Endodermal cell (in vitro differentiated cells): ENCODE measurements at regions not wholly inside any gene's neighbourhood (a gene's known extent, or its start where the extent isn't known, plus 50 kb on each side); places are given as distances from the start of the nearest gene placed in this dataset.
A peak's percentile ranks its signal among the peaks of the same experiment; 100 is the strongest.

Source experiments
- DNase-seq: peaks from one replicate; pipeline ENCODE4 v3.0.0-alpha.2; 2017
- H3K27ac ChIP-seq: 2 replicates; pipeline ENCODE4 v1.5.1; 2013; ENCODE audit warnings: mild to moderate bottlenecking, low read depth, low read length, moderate library complexity
- H3K27me3 ChIP-seq: 2 replicates; pipeline ENCODE4 v1.6.1; 2013; ENCODE audit warnings: mild to moderate bottlenecking, low read length, moderate library complexity; ENCODE audit not compliant: insufficient read depth, control insufficient read depth, poor library complexity, severe bottlenecking
- H3K36me3 ChIP-seq: 2 replicates; pipeline ENCODE4 v1.7.0; 2013; ENCODE audit warnings: mild to moderate bottlenecking, low read length, moderate library complexity; ENCODE audit not compliant: control insufficient read depth, insufficient read depth
- H3K4me1 ChIP-seq: one replicate; pipeline ENCODE4 v1.7.0; 2013; ENCODE audit warnings: low read length; ENCODE audit not compliant: control insufficient read depth, insufficient read depth
- H3K4me3 ChIP-seq: 2 replicates; pipeline ENCODE4 v1.5.1; 2013; ENCODE audit warnings: mild to moderate bottlenecking, low read length, moderate library complexity
- H3K9ac ChIP-seq: 2 replicates; pipeline ENCODE4 v1.6.1; 2013; ENCODE audit warnings: mild to moderate bottlenecking, low read length, moderate library complexity; ENCODE audit not compliant: poor library complexity, severe bottlenecking; ENCODE audit errors: extremely low read depth
- H3K9me3 ChIP-seq: 2 replicates; pipeline ENCODE4 v1.6.1; 2013; ENCODE audit warnings: mild to moderate bottlenecking, low read length, moderate library complexity; ENCODE audit not compliant: control insufficient read depth
- H3K27ac Mint-ChIP-seq: 2 replicates; pipeline ENCODE4 v1.8.0; 2020; ENCODE audit warnings: mixed read lengths
- H3K27me3 Mint-ChIP-seq: 2 replicates; pipeline ENCODE4 v1.8.0; 2021; ENCODE audit warnings: mild to moderate bottlenecking, mixed read lengths; ENCODE audit not compliant: insufficient read depth
- H3K36me3 Mint-ChIP-seq: 2 replicates; pipeline ENCODE4 v1.8.0; 2020; ENCODE audit warnings: low read depth, mixed read lengths
- H3K4me1 Mint-ChIP-seq: 2 replicates; pipeline ENCODE4 v1.8.0; 2020; ENCODE audit warnings: mixed read lengths
- H3K4me3 Mint-ChIP-seq: 2 replicates; pipeline ENCODE4 v1.8.0; 2020; ENCODE audit warnings: mild to moderate bottlenecking, moderate library complexity, mixed read lengths
- H3K9me3 Mint-ChIP-seq: 2 replicates; pipeline ENCODE4 v1.8.0; 2020; ENCODE audit warnings: mild to moderate bottlenecking, mixed read lengths
- WGBS, 2 experiments: methylation state at CpG; one replicate each; pipeline versions ENCODE4 v1.1.5 to v1.1.7; 2013; ENCODE audit warnings: missing lambda C conversion rate in 2 of 2, mixed read lengths in 1 of 2; ENCODE audit not compliant: insufficient coverage in 1 of 2, insufficient read length in 1 of 2; 5-methylcytosine and 5-hydroxymethylcytosine counted together
- TF ChIP-seq, protein P1 (sequence below): fragments of 200-600 bp; sonication (generic); conservative IDR thresholded peaks from 2 replicates; pipeline ENCODE4 v1.5.0; 2021; ENCODE audit warnings: antibody characterized with exemption, mild to moderate bottlenecking

- WGBS, 2 experiments, result 0 to 4% methylated on average over 3 to 4 of the region's 4 CpGs
- TF ChIP-seq, protein P1, sequence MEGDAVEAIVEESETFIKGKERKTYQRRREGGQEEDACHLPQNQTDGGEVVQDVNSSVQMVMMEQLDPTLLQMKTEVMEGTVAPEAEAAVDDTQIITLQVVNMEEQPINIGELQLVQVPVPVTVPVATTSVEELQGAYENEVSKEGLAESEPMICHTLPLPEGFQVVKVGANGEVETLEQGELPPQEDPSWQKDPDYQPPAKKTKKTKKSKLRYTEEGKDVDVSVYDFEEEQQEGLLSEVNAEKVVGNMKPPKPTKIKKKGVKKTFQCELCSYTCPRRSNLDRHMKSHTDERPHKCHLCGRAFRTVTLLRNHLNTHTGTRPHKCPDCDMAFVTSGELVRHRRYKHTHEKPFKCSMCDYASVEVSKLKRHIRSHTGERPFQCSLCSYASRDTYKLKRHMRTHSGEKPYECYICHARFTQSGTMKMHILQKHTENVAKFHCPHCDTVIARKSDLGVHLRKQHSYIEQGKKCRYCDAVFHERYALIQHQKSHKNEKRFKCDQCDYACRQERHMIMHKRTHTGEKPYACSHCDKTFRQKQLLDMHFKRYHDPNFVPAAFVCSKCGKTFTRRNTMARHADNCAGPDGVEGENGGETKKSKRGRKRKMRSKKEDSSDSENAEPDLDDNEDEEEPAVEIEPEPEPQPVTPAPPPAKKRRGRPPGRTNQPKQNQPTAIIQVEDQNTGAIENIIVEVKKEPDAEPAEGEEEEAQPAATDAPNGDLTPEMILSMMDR, result peak; percentile 97
- Histone ChIP-seq H3K36me3 (no peaks in the 10 kb centered on the region), H3K9me3 (no peaks in the 10 kb centered on the region), H3K27me3 (no peaks in the 10 kb centered on the region), H3K9ac (no peak overlapping the region), H3K4me3 (no peak overlapping the region), H3K27ac (no peak overlapping the region), H3K4me1 (peaks cover 3% of the 10 kb centered on the region)
- Mint-ChIP-seq H3K9me3 (peaks cover 9% of the 10 kb centered on the region), H3K4me3 (no peak overlapping the region), H3K27ac (no peak overlapping the region), H3K4me1 (no peaks in the 10 kb centered on the region), H3K36me3 (no peaks in the 10 kb centered on the region), H3K27me3 (no peaks in the 10 kb centered on the region)
- DNase-seq, result peak; percentile 98
These were observed 123.3 kb upstream of the GADD45A start for GRCh38 chr1:67561704-67562113.

DNA sequence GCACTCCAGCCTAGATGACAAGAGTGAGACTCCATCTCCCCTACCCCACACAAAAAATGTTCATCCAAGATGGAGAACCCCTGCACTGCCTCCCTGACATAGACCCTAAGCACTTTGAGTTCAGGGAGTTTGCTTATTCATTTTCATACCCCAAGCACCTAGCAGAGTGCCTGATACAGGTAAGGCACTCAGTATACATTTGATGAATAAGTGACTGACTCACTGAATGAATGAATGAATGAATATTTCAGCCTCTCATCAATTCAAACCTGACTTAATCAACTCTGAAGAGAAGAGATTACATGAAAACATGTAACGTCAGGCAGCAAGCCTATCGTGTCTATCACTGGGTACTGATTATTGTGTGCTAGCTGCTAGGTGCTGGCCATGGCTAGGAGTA, 121.3 kb upstream of the GADD45A start:
- H3K27me3 Mint-ChIP-seq, result no peaks in the 10 kb centered on the region
- H3K9me3 Mint-ChIP-seq, result peaks cover 9% of the 10 kb centered on the region
- H3K36me3 Mint-ChIP-seq, result no peaks in the 10 kb centered on the region
- WGBS, 2 experiments, result 94 to 96% methylated on average over 2 of the region's 2 CpGs
- H3K4me1 ChIP-seq, result peaks cover 3% of the 10 kb centered on the region
- TF ChIP-seq, protein P1, result no peak
- no peaks in the 10 kb centered on the region for H3K36me3 ChIP-seq
- no peak overlapping the region for H3K27ac ChIP-seq
- no peak overlapping the region for H3K27ac Mint-ChIP-seq
- no peaks in the 10 kb centered on the region for H3K9me3 ChIP-seq
- H3K9ac ChIP-seq, result no peak overlapping the region
- no peaks in the 10 kb centered on the region for H3K27me3 ChIP-seq
- H3K4me3 Mint-ChIP-seq, result no peak overlapping the region
- H3K4me3 ChIP-seq, result no peak overlapping the region
- DNase-seq, result no peak
- H3K4me1 Mint-ChIP-seq, result no peaks in the 10 kb centered on the region

DNA sequence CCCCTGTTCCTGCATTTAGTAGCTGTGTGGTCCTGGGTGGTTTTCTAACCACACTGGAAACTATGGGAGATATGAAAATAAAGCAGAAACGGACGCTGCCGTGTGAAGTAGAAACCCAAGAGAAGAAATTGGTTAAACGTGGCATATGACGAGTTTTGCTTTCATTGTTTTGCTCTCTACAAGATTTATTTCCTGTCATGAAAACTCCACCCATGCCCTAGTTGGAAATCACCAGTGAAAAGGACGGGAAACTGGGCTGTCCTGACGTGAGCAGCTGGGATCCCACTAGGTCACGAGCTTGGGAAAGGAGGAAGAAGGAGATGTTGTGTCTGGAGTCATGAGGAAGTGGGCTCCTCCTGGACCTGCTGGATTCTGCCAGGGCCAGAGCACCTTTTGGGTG, 120.8 kb upstream of the GADD45A start:
- Mint-ChIP-seq H3K27me3 (no peaks in the 10 kb centered on the region), H3K9me3 (peaks cover 9% of the 10 kb centered on the region), H3K27ac (no peak overlapping the region), H3K36me3 (no peaks in the 10 kb centered on the region), H3K4me1 (no peaks in the 10 kb centered on the region), H3K4me3 (no peak overlapping the region)
- DNase-seq, result no peak
- Histone ChIP-seq H3K27me3 (no peaks in the 10 kb centered on the region), H3K4me3 (no peak overlapping the region), H3K9ac (no peak overlapping the region), H3K4me1 (peaks cover 3% of the 10 kb centered on the region), H3K36me3 (no peaks in the 10 kb centered on the region), H3K27ac (no peak overlapping the region), H3K9me3 (no peaks in the 10 kb centered on the region)
- 93 to 95% methylated on average over 6 to 8 of the region's 8 CpGs for WGBS, 2 experiments
- TF ChIP-seq, protein P1, result no peak
